Vagina (tissue), 2 donors: ENCODE measurements at regions not wholly inside any gene's neighbourhood (a gene's known extent, or its start where the extent isn't known, plus 50 kb on each side); places are given as distances from the start of the nearest gene placed in this dataset.

Source experiments
- CTCF ChIP-seq, 3 experiments: fragments of 450-650 bp in 2 of 3; fragments of 200-600 bp in 1 of 3; sonication (generic) in 1 of 3; IDR thresholded peaks; one replicate each; pipeline ENCODE4 v1.5.1; 2017 to 2019; ENCODE audit warnings: antibody characterized with exemption in 3 of 3, mild to moderate bottlenecking in 2 of 3, moderate library complexity in 2 of 3
- POLR2AphosphoS5 ChIP-seq, 2 donors: sonication (generic); formaldehyde crosslinking; IDR thresholded peaks; one replicate each; pipeline ENCODE4 v1.9.0; 2017; ENCODE audit warnings: antibody characterized with exemption in 2 of 2, mild to moderate bottlenecking in 2 of 2, low read depth in 1 of 2; ENCODE audit not compliant: insufficient read depth in 1 of 2

GRCh38 chr10:131703541-131703940 is 197.3 kb upstream of the PPP2R2D start:
- TF ChIP-seq CTCF (IDR thresholded peaks at IDR 0.05) (no peak), POLR2AphosphoS5 (IDR thresholded peaks at IDR 0.05; ENCODE audit: insufficient read depth in 1 of 2, low read depth in 1 of 2) (no peak)
